ENCODE measurements at regions not wholly inside any gene's neighbourhood (a gene's known extent, or its start where the extent isn't known, plus 50 kb on each side); places are given as distances from the start of the nearest gene placed in this dataset.
"Not testable (repeated sequence)": the region's sequence is repeated elsewhere in the genome, so short reads cannot be mapped to it uniquely, and the experiment has no call there.

- not testable (repeated sequence) for H3K4me1 Mint-ChIP-seq; H3K4me3 Mint-ChIP-seq; H3K9me3 Mint-ChIP-seq; ATAC-seq (ENCODE audit: low read depth in 2 of 2); H3K36me3 Mint-ChIP-seq; H3K27me3 Mint-ChIP-seq; DNase-seq; H3K27ac Mint-ChIP-seq
These were observed 1438.1 kb upstream of the TPTE start for GRCh38 chr21:9083091-9083826.

- H3K27me3 Mint-ChIP-seq; H3K27ac Mint-ChIP-seq; H3K36me3 Mint-ChIP-seq; ATAC-seq (ENCODE audit: low read depth in 2 of 2); H3K9me3 Mint-ChIP-seq; H3K4me1 Mint-ChIP-seq; H3K4me3 Mint-ChIP-seq; DNase-seq: not testable (repeated sequence)
These were observed 1435.1 kb upstream of the TPTE start for GRCh38 chr21:9086299-9086698.

- not testable (repeated sequence) for H3K27me3 Mint-ChIP-seq; ATAC-seq (ENCODE audit: low read depth in 2 of 2); DNase-seq; H3K27ac Mint-ChIP-seq; H3K4me1 Mint-ChIP-seq; H3K36me3 Mint-ChIP-seq; H3K4me3 Mint-ChIP-seq; H3K9me3 Mint-ChIP-seq
These were observed 1433.6 kb upstream of the TPTE start for GRCh38 chr21:9087816-9088215.

DNA sequence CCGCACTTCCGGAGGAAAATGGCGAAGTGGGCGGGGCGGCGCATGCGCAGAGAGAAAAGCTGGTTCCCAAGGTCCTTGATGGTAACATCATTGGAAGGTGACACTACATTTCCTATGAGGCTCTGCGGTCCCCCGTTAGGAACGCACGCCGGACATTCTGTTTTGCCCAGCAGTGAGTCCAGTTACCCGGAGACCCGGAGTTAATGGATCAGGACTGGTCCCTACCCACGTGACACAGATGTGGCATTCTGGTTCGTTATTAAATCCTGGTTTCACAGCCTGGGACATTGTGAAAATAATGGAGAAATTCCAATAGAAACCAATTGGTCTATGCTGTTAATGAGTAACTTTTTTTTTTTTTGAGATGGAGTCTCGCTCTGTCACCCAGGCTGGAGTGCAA lies 1391.6 kb upstream of the TPTE start:
- H3K27me3 Mint-ChIP-seq; H3K27ac Mint-ChIP-seq; H3K9me3 Mint-ChIP-seq; DNase-seq; H3K4me1 Mint-ChIP-seq; H3K36me3 Mint-ChIP-seq; ATAC-seq (ENCODE audit: low read depth in 2 of 2): not testable (repeated sequence)
- peak overlapping the region in 1 of 8 donors; percentile 87 for H3K4me3 Mint-ChIP-seq

GRCh38 chr21:9130817-9131216 lies 1390.6 kb upstream of the TPTE start:
- H3K27ac Mint-ChIP-seq; ATAC-seq (ENCODE audit: low read depth in 2 of 2); DNase-seq; H3K27me3 Mint-ChIP-seq; H3K4me3 Mint-ChIP-seq; H3K36me3 Mint-ChIP-seq; H3K9me3 Mint-ChIP-seq; H3K4me1 Mint-ChIP-seq: not testable (repeated sequence)

Measured in naive B cell (primary cell).